IPS-11a (cell line): ENCODE measurements at regions not wholly inside any gene's neighbourhood (a gene's known extent, or its start where the extent isn't known, plus 50 kb on each side); places are given as distances from the start of the nearest gene placed in this dataset.

Experiments
- H3K4me3 ChIP-seq: one replicate; pipeline ENCODE4 v1.5.1; 2013; ENCODE audit warnings: low read depth, low read length, control low read depth

GRCh38 chr15:97840501-97840900, 120.0 kb upstream of the ARRDC4 start:
- H3K4me3 ChIP-seq = no peak overlapping the region

- H3K4me3 ChIP-seq = no peak overlapping the region
Measured at GRCh38 chr15:97841558-97841957, 118.9 kb upstream of the ARRDC4 start.

GRCh38 chr15:97849183-97849582, 111.3 kb upstream of the ARRDC4 start:
- no peak overlapping the region for H3K4me3 ChIP-seq

- no peak overlapping the region for H3K4me3 ChIP-seq
Measured at GRCh38 chr15:97858296-97858695, 102.2 kb upstream of the ARRDC4 start.

- no peak overlapping the region for H3K4me3 ChIP-seq
Measured at GRCh38 chr15:97861529-97862260, 98.8 kb upstream of the ARRDC4 start.

GRCh38 chr15:97866959-97867358, 93.5 kb upstream of the ARRDC4 start:
- H3K4me3 ChIP-seq = no peak overlapping the region

GRCh38 chr15:97867870-97868269, 92.6 kb upstream of the ARRDC4 start:
- H3K4me3 ChIP-seq = no peak overlapping the region

GRCh38 chr15:97868981-97869380, 91.5 kb upstream of the ARRDC4 start:
- H3K4me3 ChIP-seq = no peak overlapping the region

GRCh38 chr15:97870771-97871170, 89.7 kb upstream of the ARRDC4 start:
- H3K4me3 ChIP-seq = no peak overlapping the region

- no peak overlapping the region for H3K4me3 ChIP-seq
Measured at GRCh38 chr15:97874139-97874538, 86.4 kb upstream of the ARRDC4 start.

GRCh38 chr15:97875025-97875512, 85.4 kb upstream of the ARRDC4 start:
- no peak overlapping the region for H3K4me3 ChIP-seq

- H3K4me3 ChIP-seq = no peak overlapping the region
Measured at GRCh38 chr15:97875513-97876280, 84.8 kb upstream of the ARRDC4 start.

GRCh38 chr15:97876281-97876675, 84.2 kb upstream of the ARRDC4 start:
- no peak overlapping the region for H3K4me3 ChIP-seq

- H3K4me3 ChIP-seq = no peak overlapping the region
Measured at GRCh38 chr15:97881346-97881965, 79.0 kb upstream of the ARRDC4 start.

GRCh38 chr15:97884513-97885131, 75.9 kb upstream of the ARRDC4 start:
- no peak overlapping the region for H3K4me3 ChIP-seq

GRCh38 chr15:97890307-97890706, 70.2 kb upstream of the ARRDC4 start:
- H3K4me3 ChIP-seq = no peak overlapping the region

- no peak overlapping the region for H3K4me3 ChIP-seq
Measured at GRCh38 chr15:97892167-97892938, 68.2 kb upstream of the ARRDC4 start.

- H3K4me3 ChIP-seq = no peak overlapping the region
Measured at GRCh38 chr15:97893967-97894366, 66.5 kb upstream of the ARRDC4 start.

- no peak overlapping the region for H3K4me3 ChIP-seq
Measured at GRCh38 chr15:97899981-97900380, 60.5 kb upstream of the ARRDC4 start.

- no peak overlapping the region for H3K4me3 ChIP-seq
Measured at GRCh38 chr15:97902140-97902780, 58.2 kb upstream of the ARRDC4 start.
